NB4 (cell line): ENCODE measurements at regions not wholly inside any gene's neighbourhood (a gene's known extent, or its start where the extent isn't known, plus 50 kb on each side); places are given as distances from the start of the nearest gene placed in this dataset.

Experiments
- DNase-seq: peaks from one replicate; pipeline ENCODE4 v3.0.0; 2010; ENCODE audit warnings: low read depth
- H3K4me3 ChIP-seq: one replicate; pipeline ENCODE4 v1.5.1; 2011; ENCODE audit warnings: mild to moderate bottlenecking, low read depth, low read length, moderate library complexity
- MYC ChIP-seq: IDR thresholded peaks from 2 replicates; pipeline ENCODE4 v1.6.1; 2011; ENCODE audit warnings: low read depth, low read length
- POLR2A ChIP-seq: IDR thresholded peaks from 2 replicates; pipeline ENCODE4 v1.6.1; 2011; ENCODE audit warnings: mild to moderate bottlenecking; ENCODE audit not compliant: insufficient read length; ENCODE audit errors: extremely low read depth
- TF ChIP-seq, protein P1 (sequence below): IDR thresholded peaks from 2 replicates; pipeline ENCODE4 v1.6.1; 2011; ENCODE audit warnings: low read depth, low read length
- TF ChIP-seq, protein P2 (sequence below): IDR thresholded peaks from one replicate; pipeline ENCODE4 v1.5.1; 2012; ENCODE audit warnings: low read depth, low read length

DNA sequence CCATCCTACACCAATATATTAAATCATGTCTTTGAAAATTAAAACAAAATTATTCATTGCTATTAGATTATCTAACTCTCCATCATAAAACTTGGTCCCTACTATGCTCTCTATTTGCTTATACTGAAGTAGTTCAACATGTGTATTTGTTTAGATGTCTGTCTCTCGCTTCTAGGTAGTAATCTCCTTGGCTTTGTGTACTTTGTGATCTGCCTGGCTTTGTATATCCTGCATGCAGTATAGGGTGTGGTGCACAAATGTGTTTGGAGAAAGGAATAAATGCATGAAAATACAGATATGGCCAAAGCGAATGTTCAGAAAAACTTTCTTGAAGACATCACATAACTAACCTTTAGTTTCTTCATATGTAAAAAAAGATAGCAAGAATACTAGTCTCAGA, 246.6 kb upstream of the LRFN5 start:
- no peak overlapping the region for H3K4me3 ChIP-seq
- DNase-seq = no peak
- TF ChIP-seq, protein P1, sequence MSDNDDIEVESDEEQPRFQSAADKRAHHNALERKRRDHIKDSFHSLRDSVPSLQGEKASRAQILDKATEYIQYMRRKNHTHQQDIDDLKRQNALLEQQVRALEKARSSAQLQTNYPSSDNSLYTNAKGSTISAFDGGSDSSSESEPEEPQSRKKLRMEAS = no peak
- TF ChIP-seq POLR2A = no peak
- TF ChIP-seq, protein P2, sequence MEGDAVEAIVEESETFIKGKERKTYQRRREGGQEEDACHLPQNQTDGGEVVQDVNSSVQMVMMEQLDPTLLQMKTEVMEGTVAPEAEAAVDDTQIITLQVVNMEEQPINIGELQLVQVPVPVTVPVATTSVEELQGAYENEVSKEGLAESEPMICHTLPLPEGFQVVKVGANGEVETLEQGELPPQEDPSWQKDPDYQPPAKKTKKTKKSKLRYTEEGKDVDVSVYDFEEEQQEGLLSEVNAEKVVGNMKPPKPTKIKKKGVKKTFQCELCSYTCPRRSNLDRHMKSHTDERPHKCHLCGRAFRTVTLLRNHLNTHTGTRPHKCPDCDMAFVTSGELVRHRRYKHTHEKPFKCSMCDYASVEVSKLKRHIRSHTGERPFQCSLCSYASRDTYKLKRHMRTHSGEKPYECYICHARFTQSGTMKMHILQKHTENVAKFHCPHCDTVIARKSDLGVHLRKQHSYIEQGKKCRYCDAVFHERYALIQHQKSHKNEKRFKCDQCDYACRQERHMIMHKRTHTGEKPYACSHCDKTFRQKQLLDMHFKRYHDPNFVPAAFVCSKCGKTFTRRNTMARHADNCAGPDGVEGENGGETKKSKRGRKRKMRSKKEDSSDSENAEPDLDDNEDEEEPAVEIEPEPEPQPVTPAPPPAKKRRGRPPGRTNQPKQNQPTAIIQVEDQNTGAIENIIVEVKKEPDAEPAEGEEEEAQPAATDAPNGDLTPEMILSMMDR = no peak
- no peak for TF ChIP-seq MYC

DNA sequence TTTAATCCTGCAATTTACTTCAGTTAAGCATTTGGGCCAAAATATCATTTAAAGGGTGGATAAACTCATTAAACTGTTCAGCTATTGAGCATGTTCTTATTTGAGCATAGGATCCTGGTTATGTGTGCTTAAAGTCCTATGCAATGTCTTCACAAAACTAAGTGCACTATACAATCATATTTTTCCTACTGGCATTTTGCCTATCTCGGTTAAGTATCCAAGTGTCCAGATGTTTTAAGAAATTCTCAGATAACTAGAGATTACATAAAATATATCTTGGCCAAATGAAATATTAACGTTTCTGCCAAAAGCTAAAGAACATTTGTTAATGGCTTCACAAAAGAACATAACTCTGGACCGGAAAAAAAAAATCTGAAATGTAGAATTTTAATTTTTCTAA, 250.8 kb upstream of the LRFN5 start:
- TF ChIP-seq, protein P2 = no peak
- TF ChIP-seq, protein P1 = no peak
- TF ChIP-seq MYC = no peak
- TF ChIP-seq POLR2A = no peak
- no peak for DNase-seq
- no peak overlapping the region for H3K4me3 ChIP-seq

DNA sequence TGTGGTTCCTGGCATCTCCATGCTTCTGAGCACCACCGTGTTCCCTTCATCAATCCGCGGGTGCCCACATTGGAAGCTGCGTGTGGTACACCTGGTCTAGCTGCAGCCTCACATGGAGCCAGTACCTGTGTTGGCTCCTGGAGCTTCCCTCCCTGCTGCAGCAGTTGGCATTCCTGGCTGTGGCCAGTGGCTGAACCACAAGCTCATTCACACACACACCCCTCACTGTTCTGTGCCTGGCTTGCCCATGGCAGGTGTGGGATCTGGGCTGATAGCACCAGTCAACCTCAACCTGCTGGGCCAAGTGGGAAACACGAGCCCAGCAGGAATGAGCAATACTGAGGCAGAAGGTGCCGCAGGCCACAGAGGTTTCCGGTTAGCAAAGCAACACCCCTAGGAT, 256.2 kb upstream of the LRFN5 start:
- H3K4me3 ChIP-seq = no peak overlapping the region
- no peak for DNase-seq
- TF ChIP-seq, protein P2 = no peak
- TF ChIP-seq MYC (no peak), POLR2A (no peak)
- TF ChIP-seq, protein P1 = no peak

DNA sequence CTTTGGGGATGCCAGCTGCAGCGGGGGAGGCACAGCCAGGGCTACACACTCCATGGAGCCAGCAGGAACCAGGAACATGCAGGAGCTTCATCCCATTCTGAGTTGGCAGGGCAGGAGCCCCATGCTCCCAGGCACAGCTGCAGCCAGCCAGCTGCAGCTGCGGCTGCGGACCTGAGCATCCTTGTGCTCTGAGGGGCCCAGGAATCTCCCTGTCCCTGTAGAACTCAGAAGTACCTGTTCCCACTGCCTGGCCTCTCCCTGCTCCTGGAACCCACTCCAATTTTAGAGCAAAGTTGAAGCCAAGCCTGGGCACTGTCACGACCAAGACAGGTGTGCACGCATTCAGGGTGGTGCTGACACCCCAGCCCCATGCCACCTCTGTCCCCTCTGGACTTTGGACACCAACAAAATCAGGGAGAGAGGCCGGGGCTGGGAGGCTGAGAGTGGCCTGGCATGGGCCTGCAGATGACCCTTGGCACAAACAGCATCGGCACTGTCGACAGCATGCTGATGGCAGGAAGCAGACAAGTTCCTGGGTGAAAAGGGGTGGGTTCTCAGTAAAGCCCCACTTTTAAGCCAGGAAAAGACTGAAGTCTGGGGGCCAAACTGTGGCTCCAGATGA, 257.3 kb upstream of the LRFN5 start:
- TF ChIP-seq, protein P2 = no peak
- TF ChIP-seq POLR2A (no peak), MYC (no peak)
- TF ChIP-seq, protein P1 = no peak
- no peak overlapping the region for H3K4me3 ChIP-seq
- DNase-seq = no peak

DNA sequence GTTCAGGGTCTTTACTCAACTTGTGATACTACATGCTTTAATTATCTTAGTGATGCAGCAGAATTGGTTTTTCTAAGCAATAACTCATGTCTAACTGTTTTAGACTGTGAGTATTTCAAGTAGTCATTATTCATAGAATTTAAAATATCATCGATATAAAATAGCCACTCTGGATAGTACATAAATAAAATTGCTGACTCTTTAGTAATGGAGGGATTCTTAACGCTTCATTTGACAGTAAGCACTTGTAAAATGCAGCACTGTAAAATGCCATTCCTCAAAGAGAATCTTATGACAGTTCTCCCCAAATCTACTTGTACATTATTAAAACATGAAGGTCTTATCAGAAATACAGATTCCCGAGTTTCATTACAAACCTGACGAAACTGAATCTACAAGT, 262.8 kb upstream of the LRFN5 start:
- H3K4me3 ChIP-seq = no peak overlapping the region
- TF ChIP-seq, protein P1 = no peak
- no peak for TF ChIP-seq POLR2A
- TF ChIP-seq, protein P2 = no peak
- no peak for TF ChIP-seq MYC

DNA sequence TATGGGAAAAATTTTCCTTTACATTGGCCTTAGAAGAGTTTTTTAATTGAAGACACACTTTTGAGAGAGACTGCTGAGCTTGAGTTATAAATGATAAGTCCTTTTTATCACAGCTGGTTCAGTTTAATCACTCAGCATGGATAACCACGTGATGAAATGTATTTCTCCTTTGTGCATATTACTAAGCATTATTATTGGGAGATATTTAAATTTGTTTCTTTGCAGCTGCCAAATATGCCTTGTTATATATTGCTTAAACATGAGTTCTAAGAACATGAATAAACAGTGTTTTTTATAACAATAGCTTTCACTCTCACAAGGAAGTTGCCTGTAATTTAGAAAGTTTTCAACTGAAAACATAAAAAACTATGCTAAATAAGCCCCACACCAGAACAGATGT, 293.5 kb upstream of the LRFN5 start:
- no peak overlapping the region for H3K4me3 ChIP-seq
- TF ChIP-seq POLR2A = no peak
- TF ChIP-seq, protein P1 = no peak
- no peak for TF ChIP-seq MYC
- TF ChIP-seq, protein P2 = no peak
- no peak for DNase-seq

More for the DNA sequence above, 262.8 kb upstream of the LRFN5 start:
- no peak for DNase-seq
